GM21390 (cell line): ENCODE measurements at regions not wholly inside any gene's neighbourhood (a gene's known extent, or its start where the extent isn't known, plus 50 kb on each side); places are given as distances from the start of the nearest gene placed in this dataset.

Source experiments
- ATAC-seq: cut with Tn5 transposase; IDR thresholded peaks from one replicate; pipeline ENCODE4 v1.9.1; 2021; ENCODE audit not compliant: unreplicated experiment

DNA sequence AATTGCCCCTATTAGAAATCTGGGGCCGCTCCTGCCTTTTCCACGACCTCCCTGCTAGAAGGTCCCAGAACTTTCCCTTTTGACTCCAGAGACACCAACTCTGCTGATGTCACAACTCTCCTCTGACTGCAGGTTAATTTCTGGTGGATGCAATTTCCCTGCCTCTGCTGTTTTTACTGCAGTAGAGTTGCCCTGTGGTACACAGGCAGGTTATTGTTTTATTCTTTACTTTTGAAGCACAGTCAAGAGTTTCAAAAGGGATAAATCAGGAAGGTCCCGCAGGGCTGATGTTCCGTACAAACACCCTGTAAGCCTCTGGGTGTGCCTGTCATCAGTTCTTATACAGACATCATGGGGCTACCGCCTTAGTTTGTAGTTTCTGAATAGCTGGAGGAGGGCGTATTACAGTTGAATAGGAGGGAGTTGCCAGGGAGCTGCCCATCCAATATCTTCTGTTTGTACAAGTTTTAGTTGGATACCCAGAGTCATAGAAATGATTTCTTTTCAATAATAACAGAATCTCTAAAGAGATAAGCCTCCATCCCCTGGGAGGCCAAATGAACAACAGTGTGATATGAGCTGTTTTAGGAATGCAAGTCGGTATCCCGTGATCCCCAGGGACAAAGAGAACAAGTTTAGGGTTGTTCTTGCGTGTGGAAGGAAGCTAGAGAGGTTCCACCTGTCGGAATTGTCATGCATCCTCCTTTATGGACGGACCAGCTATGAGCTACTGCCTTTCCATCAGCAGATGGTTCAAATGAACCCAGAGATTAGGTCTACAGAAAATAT lies 108.4 kb upstream of the COPS8 start:
- ATAC-seq: no peak

DNA sequence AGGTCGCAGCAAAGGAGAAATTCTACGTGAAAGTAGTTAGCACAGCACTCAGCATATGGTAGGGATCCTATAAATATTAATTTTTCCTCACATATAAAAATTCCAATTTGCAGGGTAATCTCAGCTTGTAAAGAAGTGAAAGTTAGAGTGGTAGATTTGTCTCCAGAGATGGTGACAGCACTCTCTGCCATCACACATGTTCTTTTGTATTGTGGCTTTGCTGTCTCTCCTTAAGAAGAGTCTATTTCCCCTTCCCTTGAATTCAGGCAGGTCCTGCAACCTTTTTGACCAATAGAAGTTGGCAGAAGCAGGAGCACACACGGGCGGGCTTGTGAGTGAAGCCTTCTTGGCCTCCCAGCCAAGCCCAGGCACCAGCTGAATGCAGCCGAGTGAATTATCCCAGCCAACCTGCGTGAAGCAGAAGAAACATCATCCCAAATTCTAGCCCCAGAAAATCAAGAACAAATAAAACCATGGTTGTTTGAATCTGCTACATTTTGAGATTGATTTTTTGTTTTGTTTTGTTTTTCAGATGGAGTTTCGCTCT lies 107.8 kb upstream of the COPS8 start:
- ATAC-seq: no peak

DNA sequence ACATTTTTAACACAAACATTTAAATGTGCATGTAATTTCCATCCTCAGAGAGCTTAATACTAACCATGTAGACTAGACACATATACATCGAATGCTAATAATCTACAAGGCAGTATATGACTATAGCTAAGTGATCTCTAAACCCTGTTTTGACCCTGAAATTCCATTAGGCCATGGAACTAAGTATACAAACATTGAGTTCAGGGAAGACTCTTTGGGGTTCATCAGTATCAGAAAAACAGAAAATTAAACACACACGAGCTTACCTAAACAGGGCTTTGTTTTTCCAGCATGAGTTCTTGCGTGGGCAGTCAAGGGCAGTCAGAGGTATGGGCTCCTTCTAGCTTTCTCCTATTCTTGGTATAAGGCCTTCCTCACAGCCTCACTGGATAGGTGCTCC lies 106.0 kb upstream of the COPS8 start:
- no peak for ATAC-seq

DNA sequence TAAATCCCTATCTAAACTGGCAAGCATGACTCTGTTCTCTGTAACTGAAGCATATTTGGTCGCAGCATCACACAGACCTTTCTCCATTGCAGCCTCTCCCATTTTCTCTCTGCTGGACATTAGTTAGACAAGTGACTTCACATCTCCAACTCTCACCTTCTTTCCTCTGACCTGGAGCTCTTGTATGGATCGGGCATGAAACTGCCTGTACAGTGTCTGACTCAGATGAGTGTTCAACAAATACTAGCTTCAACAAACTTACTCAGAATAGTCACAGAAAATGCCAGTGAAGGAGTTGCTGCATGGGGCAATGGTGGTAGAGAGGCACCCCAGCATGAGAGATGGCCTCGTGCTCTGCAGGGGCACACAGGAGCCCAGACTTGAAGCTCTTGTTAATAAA lies 104.7 kb upstream of the COPS8 start:
- ATAC-seq: no peak

DNA sequence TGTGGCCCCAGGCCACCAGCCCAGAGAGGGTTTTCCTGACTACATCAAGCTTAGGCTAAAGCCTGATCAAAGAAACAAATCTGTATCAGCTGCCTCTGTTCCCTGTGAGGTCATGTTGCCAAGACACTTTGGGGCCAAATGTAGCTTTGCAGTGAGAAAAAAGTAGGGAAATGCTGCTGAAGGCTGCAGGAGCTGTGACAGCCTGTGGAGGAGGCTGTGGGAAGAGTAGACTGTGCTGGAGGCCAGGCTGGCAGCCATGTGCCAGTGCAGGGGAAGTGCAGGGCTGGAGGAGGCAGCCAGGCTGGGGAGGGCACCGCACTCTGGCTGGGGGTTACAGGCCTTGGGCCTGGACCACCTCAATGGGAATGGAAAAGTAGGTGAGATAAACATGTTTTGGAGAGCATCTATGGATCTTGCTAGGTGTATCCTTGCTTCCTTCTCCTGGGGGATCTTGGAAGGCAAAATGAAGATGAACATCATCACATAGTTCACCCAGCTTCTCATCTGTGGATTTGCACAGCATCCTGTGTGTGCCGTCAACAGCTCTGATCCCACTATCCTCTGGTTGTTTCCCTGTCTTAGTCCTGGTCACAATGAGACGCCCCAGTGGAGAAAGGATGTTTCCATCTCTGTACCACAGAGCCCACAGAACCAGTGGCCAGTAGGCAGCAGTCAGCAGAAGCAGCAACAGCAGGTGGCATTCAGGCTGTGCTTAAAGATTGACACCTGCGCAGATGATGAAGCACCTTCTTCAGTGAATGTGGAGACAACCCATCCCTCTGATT lies 103.8 kb upstream of the COPS8 start:
- no peak for ATAC-seq

DNA sequence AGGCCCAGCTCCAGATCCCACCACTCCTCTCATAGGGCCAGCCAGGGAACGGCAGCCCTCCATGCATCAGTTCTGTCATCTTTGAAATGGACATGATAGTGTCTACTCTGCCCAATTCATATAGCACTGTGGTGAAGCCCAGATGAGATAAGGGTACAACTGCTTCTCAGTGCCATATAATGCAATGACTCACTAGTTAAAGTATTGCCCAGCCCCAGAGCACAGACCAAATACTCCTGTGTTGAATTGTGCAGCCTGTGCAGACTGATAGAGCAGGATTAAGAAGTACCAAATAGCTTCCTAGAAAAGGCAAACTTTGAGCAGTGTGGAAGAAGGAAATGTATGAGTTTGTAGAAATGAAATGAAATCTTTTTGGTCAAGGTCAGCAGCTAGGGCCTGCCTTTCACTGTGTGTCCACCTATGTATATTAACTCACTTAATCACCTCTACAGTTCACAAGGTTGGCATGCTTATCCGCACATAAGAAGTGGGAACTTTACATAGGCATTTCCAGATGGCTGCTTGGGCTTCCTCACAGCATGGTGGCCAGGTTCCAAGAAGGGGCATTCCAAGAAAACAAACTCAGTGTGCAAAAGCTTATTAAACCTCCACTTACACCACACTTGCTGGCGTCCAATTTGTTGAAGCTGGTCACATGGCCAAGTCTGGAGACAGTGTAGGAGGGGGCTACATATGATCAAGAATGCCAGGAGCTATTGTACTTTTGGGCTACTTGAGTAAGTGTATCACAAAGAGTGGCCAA lies 102.8 kb upstream of the COPS8 start:
- no peak for ATAC-seq

DNA sequence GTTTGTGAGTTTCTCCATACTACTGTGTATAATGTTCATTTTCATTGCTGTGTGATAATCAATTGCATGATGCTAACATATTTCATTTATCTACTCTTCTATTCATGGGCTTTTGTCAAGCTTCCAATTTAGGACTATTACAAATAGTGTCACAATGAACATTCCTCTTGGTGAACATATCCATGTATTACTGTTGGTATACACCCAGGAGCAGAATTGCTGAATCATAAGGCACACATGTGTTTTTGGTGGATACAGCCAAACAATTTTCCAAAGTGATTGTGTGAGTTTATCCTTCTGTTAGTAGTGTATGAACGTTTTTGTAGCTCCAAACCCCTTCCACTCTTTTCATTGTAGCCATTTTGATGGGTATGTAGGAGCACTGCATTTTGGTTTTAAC lies 101.6 kb upstream of the COPS8 start:
- no peak for ATAC-seq

DNA sequence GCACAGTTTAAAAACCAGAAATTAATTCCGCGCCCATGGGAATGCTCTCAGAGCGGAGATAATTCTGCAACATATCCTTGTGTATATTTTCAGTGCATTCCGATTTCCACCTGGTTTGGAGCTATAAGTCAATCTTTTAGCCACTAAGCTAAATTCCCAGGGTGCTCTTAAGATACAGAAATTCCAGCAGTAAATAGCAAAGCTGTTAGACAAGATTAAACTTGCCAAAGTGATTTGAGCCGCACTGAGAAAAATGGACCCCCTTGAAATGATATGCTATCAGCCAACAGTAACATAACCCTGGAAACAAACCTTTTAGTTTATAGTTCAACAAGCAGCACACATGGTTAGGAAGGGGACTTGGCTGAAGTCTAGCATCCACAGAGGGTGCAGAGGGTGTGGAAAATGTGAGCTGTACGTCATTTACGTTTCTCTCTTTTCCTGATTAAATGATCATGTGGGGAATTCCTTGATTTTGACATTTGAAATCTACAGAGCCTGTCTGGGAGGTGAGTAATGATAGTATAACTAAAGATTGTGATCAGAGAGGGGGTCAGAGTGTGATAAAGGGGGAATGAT lies 99.8 kb upstream of the COPS8 start:
- ATAC-seq: no peak

DNA sequence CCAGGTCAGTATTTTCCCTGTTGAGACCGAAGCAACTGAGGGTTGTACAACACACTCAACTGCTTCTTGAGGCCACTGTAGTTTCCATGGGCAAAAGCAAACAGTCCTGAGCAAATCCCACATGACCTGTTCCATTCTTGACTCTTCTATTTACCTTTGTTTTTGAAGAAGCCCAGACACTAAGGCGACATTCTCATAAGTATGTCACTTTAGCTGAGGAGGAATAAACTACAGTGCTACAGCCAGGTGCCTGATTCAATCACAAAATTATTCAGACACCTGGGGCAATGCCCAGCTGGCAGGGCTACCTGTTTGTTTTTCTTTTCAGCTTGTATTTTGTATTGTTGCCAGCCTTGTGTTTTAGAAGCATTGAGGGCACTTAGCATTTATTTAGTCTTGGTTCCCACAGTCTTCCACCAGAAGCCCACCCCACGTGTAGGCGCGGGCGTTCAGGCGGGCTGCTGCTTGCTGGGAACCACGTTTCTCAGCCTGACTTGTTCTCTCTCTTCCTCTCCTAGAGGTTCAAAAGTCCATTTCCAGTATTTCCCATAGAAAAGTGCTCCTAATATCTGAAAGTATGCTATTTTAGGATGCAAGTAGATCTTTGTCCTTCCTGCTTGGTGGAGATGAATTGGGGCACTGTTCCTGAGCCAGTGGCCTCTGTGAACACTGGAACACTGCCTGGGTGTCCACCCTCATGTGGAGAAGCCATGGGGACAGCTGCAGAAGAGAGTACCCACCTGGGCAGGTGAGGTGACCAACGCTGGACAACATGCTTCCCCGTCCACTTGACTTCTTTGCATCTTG lies 99.0 kb upstream of the COPS8 start:
- ATAC-seq: no peak

DNA sequence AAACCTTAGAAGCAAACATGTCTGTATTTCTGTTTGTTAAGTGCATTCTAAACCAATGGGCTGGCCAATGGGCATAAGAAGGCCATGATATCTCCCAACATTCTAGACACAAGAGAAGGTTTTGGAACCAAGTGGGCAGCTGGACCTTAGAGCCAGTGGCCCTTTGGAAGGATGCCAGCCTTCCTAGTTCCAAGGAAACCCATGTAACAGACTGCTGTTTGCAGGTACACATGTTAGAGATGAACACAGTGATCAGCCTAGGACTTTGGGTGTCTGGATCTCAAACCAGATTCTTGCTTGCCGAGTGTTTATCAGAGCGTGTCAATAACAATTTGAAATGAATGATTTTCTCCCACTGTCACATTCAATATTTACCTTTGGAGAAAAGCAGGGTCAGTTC lies 97.5 kb upstream of the COPS8 start:
- no peak for ATAC-seq

DNA sequence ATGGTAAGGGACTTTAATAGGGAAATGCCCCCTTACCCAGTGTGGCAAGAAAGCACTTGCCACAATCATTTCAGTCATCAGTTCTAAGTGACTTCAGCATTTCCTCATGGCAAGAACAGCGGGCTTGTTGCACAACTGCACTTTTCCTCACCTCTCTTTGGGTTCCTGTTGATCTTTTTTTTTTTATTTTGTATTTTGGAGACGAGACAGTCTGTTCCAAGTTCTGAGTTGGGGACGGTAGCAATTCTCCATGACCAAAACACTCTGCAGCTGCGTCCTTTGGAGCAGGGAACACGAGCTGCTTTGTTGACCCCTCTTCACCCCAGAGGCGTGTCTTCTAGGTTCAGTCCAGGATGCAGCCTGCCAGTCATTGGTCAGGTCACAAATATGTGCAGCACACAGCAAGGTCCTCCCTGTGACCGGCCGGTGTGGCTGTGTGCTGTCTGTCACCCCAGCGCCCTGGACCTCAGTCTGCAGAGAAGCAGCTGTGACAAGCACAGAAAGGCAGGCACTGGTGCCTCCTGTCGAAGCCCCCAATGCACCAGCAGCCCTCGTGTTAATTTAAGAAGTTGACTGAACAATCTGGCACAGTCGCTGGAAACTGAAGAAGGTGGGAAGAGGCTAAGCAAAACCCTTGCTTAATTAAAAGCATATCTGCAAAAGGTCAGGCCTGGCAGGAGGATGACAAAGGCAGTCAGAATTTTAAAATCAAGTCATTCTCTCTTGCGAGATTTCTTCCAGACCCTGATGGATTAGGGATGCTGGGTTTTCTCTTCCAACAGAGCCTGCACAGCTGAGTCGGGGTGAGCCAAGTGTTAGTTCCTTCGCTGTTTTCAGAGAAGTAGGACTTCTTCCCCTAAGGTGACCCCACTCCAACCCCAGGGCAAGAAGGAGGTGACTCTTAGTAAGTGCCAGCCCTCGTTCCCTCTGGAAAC lies 96.7 kb upstream of the COPS8 start:
- ATAC-seq: no peak

DNA sequence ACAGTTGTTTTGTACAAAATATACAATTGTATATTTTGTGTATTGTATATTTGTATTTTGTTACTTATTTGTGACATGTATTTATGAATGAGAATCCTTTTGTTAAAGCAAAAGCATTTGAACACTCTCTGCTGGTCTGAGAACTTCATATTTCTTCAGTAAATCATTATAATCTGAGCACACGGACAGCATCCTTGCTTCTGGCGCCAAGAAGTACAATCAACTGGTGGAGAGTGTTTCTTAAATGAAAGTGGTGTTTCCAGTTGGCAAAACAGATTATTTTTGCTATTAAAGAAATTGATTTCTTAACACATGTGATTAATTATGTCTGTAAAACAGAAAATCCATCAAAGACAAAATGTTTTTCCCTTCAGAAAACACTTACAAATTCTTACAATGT lies 95.1 kb upstream of the COPS8 start:
- ATAC-seq: no peak

DNA sequence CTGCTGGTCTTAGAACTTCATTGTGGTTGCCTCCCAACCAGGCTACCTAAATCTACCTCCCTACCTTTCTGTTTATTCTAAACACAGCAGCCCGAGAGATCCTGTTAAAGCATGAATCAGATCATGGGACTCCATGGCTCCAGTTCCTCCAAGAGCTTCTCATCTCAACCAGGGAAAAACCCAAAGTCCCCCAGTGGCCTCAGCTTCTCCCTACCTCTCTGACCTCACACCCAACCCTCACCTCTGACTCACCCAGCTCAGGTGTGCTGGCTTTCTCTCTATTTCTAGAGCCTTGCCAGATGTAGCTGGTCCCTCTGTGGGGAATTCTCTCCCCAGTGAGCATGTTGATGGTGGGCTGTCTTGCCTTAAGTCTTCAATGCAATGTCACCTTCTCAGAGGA lies 93.8 kb upstream of the COPS8 start:
- ATAC-seq: no peak

DNA sequence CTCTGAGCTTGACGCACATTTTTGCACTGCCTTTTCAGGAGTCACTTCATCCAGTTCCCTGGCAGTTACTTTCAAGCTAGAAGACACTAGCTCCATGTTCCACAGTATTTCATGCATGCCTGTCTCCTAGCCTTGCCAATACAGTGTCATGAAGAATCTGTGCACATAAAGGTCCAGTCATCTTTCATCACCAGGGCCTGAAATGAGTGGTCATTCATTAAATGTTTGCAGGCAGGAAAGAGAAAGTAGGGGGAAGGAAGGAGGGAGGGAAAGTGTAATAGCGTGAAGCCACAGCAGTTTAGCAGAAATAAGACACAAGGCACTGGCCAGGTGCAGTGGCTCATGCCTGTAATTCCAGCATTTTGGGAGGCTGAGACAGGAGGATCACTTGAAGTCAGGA lies 92.4 kb upstream of the COPS8 start:
- ATAC-seq: no peak

DNA sequence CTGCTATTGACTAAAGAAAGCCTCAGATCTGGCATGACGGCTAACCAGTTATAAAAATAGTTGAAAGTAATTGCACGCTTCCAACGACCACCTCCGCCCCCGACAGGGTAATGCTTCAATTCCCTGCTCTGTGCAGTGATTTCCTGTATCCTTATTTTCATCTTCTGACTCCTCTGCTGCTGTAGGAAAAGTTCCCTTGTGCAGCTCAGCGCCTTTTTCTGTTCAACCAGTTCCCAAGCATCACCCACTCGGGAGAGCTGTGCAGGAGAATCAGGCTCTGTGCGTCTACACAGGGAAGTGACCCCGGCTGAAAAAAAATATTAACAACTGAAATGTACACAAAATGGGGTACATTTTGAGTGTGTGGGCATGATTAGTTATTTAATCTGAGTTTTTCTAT lies 91.3 kb upstream of the COPS8 start:
- ATAC-seq: no peak

DNA sequence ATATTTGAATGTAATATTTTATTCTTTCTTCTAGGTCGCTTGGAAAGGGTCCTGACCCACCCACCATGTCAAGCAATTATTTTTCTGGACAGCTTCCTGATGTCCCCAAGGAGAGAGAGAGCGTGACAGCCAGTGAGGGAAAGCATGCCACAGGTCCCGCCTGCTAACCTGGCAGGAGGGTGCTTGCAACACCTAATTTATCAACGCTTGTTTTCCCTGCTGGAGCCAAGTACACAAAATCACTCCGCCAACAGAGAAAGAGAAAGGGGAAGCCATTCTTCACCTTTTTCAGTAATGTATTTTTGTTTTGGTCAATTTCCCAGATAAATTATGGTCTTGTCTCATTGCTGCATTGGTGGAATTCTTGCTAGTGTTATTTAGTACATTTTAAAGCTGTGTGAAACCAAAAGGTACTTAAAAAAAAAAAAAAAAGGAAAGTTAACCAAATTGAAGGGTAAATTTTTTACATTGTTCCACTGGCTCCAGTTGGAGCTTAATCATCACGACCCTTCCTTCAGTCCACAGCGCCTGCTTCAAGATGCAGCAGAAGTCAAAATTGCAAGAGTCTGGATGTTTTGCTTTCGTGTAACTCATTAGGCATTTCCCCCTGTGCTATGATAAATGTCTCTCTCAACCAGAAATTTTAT lies 88.5 kb upstream of the COPS8 start:
- no peak for ATAC-seq

DNA sequence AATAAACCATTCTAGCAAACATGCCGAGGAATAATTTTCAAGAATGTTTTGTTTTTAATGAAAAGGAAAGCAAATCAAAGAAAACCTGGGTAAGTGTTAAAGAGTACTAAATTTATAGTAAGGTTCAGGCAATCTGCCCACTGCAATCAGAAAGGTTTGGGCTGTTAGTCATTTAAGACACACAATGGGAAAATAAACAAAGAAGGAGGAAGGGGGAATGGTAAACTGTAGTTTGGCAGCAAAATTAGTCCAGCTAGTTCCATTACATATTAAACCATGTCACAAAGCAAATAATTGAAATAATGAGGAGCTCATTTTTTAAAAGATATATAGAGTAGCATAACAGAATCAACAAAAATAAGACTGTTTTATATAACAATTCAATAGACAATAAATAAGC lies 87.5 kb upstream of the COPS8 start:
- ATAC-seq: no peak

DNA sequence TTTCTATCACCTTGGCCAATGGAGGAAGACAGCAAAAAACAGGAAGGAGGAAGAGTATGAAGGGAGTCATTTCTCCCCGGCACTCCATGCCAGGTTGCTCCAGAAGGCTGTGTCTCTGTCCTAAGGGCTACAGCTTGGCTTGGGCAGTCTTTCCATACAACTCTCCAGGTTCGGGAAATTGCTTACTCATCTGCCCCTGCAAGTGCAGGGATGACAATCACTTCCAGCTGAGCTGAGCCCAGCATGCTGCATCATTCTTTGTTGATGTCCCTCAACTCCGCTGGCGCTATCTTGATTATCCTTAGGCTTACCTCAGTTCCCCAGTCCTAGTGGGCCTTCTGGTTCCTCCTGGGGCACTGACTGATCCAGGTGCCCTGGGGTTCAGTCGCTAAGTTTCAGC lies 86.9 kb upstream of the COPS8 start:
- ATAC-seq: no peak

DNA sequence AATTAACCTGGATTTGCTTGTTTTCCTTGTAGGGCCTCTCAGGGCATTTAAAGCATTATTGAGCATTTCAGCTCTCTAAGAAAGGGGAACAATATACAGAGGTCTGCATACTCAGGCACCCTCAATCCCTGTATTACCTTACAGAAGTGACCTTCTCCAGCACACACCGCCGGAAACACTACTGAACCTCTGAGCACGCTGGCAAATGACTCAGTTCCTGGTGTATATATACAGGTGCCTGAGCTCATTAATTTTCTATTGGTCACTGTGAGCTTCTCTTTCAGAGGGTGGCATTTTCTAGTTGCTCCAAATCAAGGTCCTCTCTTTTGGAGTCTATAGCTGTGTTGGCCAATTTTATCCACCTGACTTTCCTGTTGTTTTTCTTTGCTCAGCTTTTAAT lies 85.2 kb upstream of the COPS8 start:
- no peak for ATAC-seq
